ENCODE measurements at regions not wholly inside any gene's neighbourhood (a gene's known extent, or its start where the extent isn't known, plus 50 kb on each side); places are given as distances from the start of the nearest gene placed in this dataset.
"Not testable (repeated sequence)": the region's sequence is repeated elsewhere in the genome, so short reads cannot be mapped to it uniquely, and the experiment has no call there.

DNA sequence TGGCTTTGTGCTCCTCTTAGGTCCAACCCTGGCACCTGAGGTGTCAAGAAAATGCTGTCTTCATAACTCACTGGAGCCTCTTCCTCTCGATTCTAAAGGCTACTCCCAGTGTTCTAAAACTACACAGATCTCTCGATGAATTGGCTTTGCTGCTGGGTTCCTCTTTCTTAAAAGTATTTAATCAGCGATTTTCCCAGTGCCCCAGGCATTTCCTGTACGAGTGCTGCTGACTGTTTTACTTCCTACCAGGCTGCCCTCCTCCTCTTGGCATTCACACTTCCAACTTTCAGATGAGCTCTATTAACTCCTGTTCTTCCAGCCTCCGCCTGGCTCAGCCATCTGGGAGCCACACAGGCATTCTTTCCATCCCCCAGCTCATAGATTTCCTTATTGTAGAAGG, 95.6 kb upstream of the IKBKE start:
- TF ChIP-seq MAZ (IDR thresholded peaks at IDR 0.05; ENCODE audit: borderline replicate concordance, low read depth, low read length); CTCF (IDR thresholded peaks at IDR 0.05); HOXA7 (CRISPR knock-in tag; IDR thresholded peaks at IDR 0.05); MAX (IDR thresholded peaks at IDR 0.05); EHF (CRISPR knock-in tag; IDR thresholded peaks at IDR 0.05); CHD2 (IDR thresholded peaks at IDR 0.05; ENCODE audit: low read length, partially characterized antibody); POLR2A (IDR thresholded peaks at IDR 0.05; ENCODE audit: low read length): not testable (repeated sequence)
